Colonic mucosa (tissue), 4 donors: ENCODE measurements at regions not wholly inside any gene's neighbourhood (a gene's known extent, or its start where the extent isn't known, plus 50 kb on each side); places are given as distances from the start of the nearest gene placed in this dataset.

ENCODE experiments used
- DNase-seq: peaks from one replicate; pipeline ENCODE4 v3.0.0-alpha.2; 2020
- H3K27ac ChIP-seq: fragments of 200-600 bp; one replicate; pipeline ENCODE4 v1.8.0; 2021
- H3K27me3 ChIP-seq: fragments of 200-600 bp; one replicate; pipeline ENCODE4 v1.8.0; 2021
- H3K36me3 ChIP-seq: fragments of 200-600 bp; one replicate; pipeline ENCODE4 v1.8.0; 2021
- H3K4me1 ChIP-seq: fragments of 200-600 bp; one replicate; pipeline ENCODE4 v1.8.0; 2021; ENCODE audit warnings: mild to moderate bottlenecking
- H3K4me3 ChIP-seq: fragments of 200-600 bp; one replicate; pipeline ENCODE4 v1.8.0; 2021
- H3K9ac ChIP-seq, 2 donors: one replicate each; pipeline ENCODE4 v1.7.0; 2013; ENCODE audit warnings: control low read depth in 2 of 2, low read depth in 2 of 2, low read length in 2 of 2
- H3K9me3 ChIP-seq: fragments of 200-600 bp; one replicate; pipeline ENCODE4 v1.8.0; 2021
- intact Hi-C: fragments of 100-400 bp; cut with DNase I; formaldehyde crosslinking; loops from one replicate; pipeline ENCODE4 v1.14.1; 2022
- TF ChIP-seq, protein P1 (sequence below): fragments of 200-600 bp; IDR thresholded peaks from one replicate; pipeline ENCODE4 v1.8.0; 2022; ENCODE audit warnings: antibody characterized with exemption, mild to moderate bottlenecking
- donor health status: healthy.
- donor health status: DM: no; HTN: no; CAD: no.
- donor health status: DM: no; HTN: no; CAD: no.

DNA sequence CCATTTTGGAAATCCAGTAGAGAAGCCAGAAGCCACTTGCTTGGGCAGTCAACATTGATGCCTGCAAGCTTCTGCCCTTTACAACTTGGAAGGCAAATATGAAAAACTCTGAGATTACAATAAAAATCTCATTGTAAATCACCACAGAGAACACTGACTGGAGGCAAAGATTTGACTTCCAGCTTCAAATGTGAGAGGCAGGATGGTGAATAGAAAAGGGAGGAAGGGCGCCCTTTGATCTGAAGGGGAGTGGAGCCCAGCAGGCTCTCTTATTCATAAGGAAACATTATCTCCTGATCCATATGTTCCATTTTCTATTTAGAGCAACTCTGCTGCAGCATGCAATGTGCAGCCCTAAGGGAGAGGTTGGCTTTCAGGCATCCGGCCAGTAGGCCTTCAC is 348.3 kb downstream of the AJAP1 start:
- Histone ChIP-seq H3K27me3 (no peaks in the 10 kb centered on the region), H3K4me1 (no peaks in the 10 kb centered on the region), H3K4me3 (no peak overlapping the region), H3K9ac (no peak overlapping the region), H3K36me3 (no peaks in the 10 kb centered on the region), H3K27ac (no peak overlapping the region), H3K9me3 (no peaks in the 10 kb centered on the region)
- intact Hi-C loops: no loop called here
- TF ChIP-seq, protein P1, sequence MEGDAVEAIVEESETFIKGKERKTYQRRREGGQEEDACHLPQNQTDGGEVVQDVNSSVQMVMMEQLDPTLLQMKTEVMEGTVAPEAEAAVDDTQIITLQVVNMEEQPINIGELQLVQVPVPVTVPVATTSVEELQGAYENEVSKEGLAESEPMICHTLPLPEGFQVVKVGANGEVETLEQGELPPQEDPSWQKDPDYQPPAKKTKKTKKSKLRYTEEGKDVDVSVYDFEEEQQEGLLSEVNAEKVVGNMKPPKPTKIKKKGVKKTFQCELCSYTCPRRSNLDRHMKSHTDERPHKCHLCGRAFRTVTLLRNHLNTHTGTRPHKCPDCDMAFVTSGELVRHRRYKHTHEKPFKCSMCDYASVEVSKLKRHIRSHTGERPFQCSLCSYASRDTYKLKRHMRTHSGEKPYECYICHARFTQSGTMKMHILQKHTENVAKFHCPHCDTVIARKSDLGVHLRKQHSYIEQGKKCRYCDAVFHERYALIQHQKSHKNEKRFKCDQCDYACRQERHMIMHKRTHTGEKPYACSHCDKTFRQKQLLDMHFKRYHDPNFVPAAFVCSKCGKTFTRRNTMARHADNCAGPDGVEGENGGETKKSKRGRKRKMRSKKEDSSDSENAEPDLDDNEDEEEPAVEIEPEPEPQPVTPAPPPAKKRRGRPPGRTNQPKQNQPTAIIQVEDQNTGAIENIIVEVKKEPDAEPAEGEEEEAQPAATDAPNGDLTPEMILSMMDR: no peak
- no peak for DNase-seq

DNA sequence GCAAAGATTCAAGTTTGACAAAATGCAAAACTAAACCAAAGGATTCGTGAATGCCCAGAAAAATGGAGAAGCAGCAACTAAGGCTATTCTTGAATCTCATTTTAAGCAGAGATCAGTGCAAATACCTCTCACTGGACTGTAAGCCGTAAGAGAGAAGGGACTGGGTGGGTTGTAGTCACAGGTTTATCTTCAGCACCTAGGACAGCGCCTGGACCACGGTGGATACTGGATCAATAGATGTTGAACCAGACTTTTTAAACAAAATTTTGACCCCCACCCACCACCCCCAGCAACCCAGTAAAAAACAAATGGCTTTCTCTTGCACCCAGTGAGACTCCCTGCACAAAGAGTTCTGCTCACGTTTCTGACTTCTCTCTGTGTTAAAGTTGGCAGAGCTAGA is 347.1 kb downstream of the AJAP1 start:
- no peaks in the 10 kb centered on the region for H3K4me1 ChIP-seq
- no peak overlapping the region for H3K27ac ChIP-seq
- H3K27me3 ChIP-seq: no peaks in the 10 kb centered on the region
- no peak for DNase-seq
- no peak overlapping the region for H3K9ac ChIP-seq
- H3K9me3 ChIP-seq: no peaks in the 10 kb centered on the region
- intact Hi-C loops: no loop called here
- no peaks in the 10 kb centered on the region for H3K36me3 ChIP-seq
- TF ChIP-seq, protein P1: no peak
- no peak overlapping the region for H3K4me3 ChIP-seq

DNA sequence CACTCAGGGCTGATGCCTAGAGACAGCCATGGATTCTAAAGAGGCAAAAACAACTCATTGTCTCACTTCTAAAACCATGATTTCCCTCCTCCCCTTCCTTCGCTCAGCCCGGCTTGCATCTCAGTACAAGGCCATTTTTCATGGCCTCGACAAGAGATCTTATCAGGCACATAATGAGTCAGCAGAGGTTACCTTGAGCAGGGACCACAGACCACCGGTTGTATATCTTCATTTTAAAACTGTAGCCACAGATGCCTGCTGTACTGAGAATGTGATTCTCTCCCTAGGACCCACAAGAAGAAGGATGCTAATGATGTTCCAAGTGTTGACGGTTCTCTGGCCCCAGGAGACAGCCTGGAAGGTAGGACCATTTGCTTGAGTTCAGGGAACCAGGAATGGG is 331.9 kb downstream of the AJAP1 start:
- no peaks in the 10 kb centered on the region for H3K27me3 ChIP-seq
- H3K4me3 ChIP-seq: no peak overlapping the region
- H3K36me3 ChIP-seq: no peaks in the 10 kb centered on the region
- TF ChIP-seq, protein P1: no peak
- intact Hi-C loops: no loop called here
- no peaks in the 10 kb centered on the region for H3K4me1 ChIP-seq
- H3K27ac ChIP-seq: no peak overlapping the region
- no peaks in the 10 kb centered on the region for H3K9me3 ChIP-seq
- no peak for DNase-seq
- H3K9ac ChIP-seq: no peak overlapping the region

DNA sequence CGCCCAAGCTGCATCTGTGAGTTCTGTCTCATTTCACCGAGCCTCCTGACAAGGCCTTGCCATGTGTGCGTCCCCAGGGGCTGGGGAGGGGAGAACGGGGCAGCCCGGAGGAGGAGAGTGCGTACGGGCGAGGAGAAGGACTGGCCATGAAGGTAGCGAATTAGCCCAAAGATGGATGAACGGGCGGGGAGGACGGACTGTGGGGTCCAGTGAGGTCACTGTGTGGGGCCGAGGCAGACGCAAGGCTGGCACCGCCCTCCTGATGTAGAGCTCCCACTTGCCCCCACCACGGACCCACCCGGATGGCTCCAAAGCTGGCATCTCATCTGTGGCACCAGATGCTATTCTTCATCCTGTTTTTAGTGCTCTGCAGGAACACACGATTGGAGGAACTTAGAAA is 330.4 kb downstream of the AJAP1 start:
- Histone ChIP-seq H3K4me1 (no peaks in the 10 kb centered on the region), H3K9me3 (no peaks in the 10 kb centered on the region), H3K9ac (no peak overlapping the region), H3K27ac (no peak overlapping the region), H3K4me3 (no peak overlapping the region), H3K27me3 (no peaks in the 10 kb centered on the region), H3K36me3 (no peaks in the 10 kb centered on the region)
- TF ChIP-seq, protein P1: no peak
- no peak for DNase-seq
- intact Hi-C loops: no loop called here

DNA sequence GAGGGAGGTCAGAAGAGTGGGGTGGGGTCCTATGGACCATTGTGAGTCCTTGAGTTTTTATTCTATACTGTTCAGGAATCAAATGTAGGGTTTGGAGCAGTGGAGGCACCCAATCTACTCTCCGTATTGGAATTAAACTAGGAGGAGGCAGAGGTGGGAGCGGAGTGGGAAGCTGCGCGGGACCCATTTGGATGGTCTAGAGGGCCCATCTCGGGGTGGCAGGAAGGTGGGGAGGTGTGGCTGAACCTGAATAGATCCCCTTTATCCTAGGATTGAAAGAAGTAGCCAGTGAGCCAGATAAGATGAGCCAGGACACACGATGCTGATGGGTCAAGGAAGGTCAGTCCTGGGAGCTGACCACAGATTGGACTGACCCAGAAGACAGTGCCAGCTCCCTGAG is 325.8 kb downstream of the AJAP1 start:
- no peak overlapping the region for H3K4me3 ChIP-seq
- H3K9ac ChIP-seq: no peak overlapping the region
- no peak for DNase-seq
- no peak overlapping the region for H3K27ac ChIP-seq
- H3K9me3 ChIP-seq: no peaks in the 10 kb centered on the region
- no peaks in the 10 kb centered on the region for H3K27me3 ChIP-seq
- TF ChIP-seq, protein P1: no peak
- H3K36me3 ChIP-seq: no peaks in the 10 kb centered on the region
- intact Hi-C loops: no loop called here
- H3K4me1 ChIP-seq: no peaks in the 10 kb centered on the region
